Progenitor cell of endocrine pancreas (in vitro differentiated cells): ENCODE measurements at regions not wholly inside any gene's neighbourhood (a gene's known extent, or its start where the extent isn't known, plus 50 kb on each side); places are given as distances from the start of the nearest gene placed in this dataset.
"Not testable (repeated sequence)": the region's sequence is repeated elsewhere in the genome, so short reads cannot be mapped to it uniquely, and the experiment has no call there.

Source experiments
- DNase-seq: peaks from one replicate; pipeline ENCODE4 v3.0.0; 2021; ENCODE audit warnings: low spot score; ENCODE audit not compliant: unreplicated experiment
- H3K27ac Mint-ChIP-seq: 2 replicates; pipeline ENCODE4 v1.8.0; 2021; ENCODE audit warnings: mild to moderate bottlenecking, moderate library complexity, mixed read lengths
- H3K27me3 Mint-ChIP-seq: 2 replicates; pipeline ENCODE4 v1.8.0; 2021; ENCODE audit warnings: mixed read lengths
- H3K36me3 Mint-ChIP-seq: 2 replicates; pipeline ENCODE4 v1.8.0; 2022; ENCODE audit warnings: mixed read lengths; ENCODE audit not compliant: insufficient read depth
- H3K4me1 Mint-ChIP-seq: 2 replicates; pipeline ENCODE4 v1.8.0; 2021; ENCODE audit warnings: low read depth, mixed read lengths
- H3K4me3 Mint-ChIP-seq: 2 replicates; pipeline ENCODE4 v1.8.0; 2021; ENCODE audit warnings: low read depth, mild to moderate bottlenecking, moderate library complexity, mixed read lengths
- H3K9me3 Mint-ChIP-seq: 2 replicates; pipeline ENCODE4 v1.8.0; 2021; ENCODE audit warnings: low read depth, mixed read lengths
- TF ChIP-seq, protein P1 (sequence below): fragments of 200-600 bp; sonication (generic); IDR thresholded peaks from one replicate; pipeline ENCODE4 v1.5.0; 2021; ENCODE audit warnings: antibody characterized with exemption, mild to moderate bottlenecking; ENCODE audit not compliant: unreplicated experiment

DNA sequence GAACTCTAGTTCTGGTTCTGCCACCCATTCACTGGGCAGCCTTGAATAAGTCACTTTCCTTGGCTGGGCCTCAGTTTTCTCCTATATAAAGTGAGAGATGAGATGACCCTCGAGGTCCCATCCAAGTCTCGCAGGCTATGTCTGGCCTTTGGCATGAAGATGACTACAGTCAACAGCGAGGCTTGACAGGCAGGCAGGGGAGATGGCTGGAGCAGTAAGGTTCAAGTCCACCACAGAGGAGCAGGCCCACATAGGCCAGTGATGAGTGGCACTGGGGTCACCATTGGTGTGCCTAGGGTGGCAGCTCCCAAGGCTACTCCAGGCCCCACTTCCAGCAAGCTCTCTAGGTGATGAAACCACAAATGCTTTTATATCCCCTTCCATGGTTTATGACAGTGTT lies 161.4 kb downstream of the ZFP36L2 start:
- H3K4me3 Mint-ChIP-seq, result no peak overlapping the region
- no peaks in the 10 kb centered on the region for H3K27me3 Mint-ChIP-seq
- H3K4me1 Mint-ChIP-seq, result peaks cover 3% of the 10 kb centered on the region
- H3K27ac Mint-ChIP-seq, result no peak overlapping the region
- peaks cover 6% of the 10 kb centered on the region for H3K36me3 Mint-ChIP-seq
- no peak for DNase-seq
- H3K9me3 Mint-ChIP-seq, result peaks cover 12% of the 10 kb centered on the region
- TF ChIP-seq, protein P1, sequence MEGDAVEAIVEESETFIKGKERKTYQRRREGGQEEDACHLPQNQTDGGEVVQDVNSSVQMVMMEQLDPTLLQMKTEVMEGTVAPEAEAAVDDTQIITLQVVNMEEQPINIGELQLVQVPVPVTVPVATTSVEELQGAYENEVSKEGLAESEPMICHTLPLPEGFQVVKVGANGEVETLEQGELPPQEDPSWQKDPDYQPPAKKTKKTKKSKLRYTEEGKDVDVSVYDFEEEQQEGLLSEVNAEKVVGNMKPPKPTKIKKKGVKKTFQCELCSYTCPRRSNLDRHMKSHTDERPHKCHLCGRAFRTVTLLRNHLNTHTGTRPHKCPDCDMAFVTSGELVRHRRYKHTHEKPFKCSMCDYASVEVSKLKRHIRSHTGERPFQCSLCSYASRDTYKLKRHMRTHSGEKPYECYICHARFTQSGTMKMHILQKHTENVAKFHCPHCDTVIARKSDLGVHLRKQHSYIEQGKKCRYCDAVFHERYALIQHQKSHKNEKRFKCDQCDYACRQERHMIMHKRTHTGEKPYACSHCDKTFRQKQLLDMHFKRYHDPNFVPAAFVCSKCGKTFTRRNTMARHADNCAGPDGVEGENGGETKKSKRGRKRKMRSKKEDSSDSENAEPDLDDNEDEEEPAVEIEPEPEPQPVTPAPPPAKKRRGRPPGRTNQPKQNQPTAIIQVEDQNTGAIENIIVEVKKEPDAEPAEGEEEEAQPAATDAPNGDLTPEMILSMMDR, result no peak

DNA sequence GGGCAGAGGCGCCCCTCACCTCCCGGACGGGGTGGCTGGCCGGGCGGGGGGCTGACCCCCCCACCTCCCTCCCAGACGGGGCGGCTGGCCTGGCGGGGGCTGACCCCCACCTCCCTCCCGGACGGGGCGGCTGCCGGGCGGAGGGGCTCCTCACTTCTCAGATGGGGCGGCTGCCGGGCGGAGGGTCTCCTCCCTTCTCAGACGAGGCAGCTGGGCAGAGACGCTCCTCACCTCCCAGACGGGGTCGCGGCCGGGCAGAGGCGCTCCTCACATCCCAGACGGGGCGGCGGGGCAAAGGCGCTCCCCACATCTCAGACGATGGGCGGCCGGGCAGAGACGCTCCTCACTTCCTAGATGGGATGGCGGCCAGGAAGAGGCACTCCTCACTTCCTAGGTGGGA lies 163.3 kb downstream of the ZFP36L2 start:
- not testable (repeated sequence) for DNase-seq, H3K4me3 Mint-ChIP-seq, H3K36me3 Mint-ChIP-seq, H3K27me3 Mint-ChIP-seq, H3K27ac Mint-ChIP-seq
- Mint-ChIP-seq H3K9me3 (peaks cover 12% of the 10 kb centered on the region), H3K4me1 (peaks cover 12% of the 10 kb centered on the region)

DNA sequence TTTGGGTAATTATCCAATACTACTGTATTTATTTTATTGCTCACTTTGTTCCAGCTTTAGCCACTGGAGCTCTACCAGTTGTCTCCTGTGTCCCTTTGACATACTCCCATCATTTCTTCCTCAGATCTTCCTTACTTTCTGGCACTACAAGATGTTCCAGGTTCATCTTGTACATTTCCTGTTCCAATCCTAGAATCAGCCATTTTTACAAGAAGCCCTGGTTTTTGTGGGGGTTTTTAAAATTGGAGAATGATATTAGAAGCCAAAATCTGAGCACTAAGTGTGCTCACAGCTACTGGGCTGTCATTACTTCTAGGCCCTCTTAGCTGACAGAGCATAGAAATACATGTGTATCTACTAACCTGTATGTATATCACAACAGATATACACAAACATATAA lies 164.3 kb downstream of the ZFP36L2 start:
- peaks cover 16% of the 10 kb centered on the region for H3K4me1 Mint-ChIP-seq
- H3K9me3 Mint-ChIP-seq, result peaks cover 12% of the 10 kb centered on the region
- peaks cover 6% of the 10 kb centered on the region for H3K36me3 Mint-ChIP-seq
- no peak overlapping the region for H3K27ac Mint-ChIP-seq
- H3K27me3 Mint-ChIP-seq, result peaks cover 4% of the 10 kb centered on the region
- no peak overlapping the region for H3K4me3 Mint-ChIP-seq
- no peak for DNase-seq
- TF ChIP-seq, protein P1, result no peak

DNA sequence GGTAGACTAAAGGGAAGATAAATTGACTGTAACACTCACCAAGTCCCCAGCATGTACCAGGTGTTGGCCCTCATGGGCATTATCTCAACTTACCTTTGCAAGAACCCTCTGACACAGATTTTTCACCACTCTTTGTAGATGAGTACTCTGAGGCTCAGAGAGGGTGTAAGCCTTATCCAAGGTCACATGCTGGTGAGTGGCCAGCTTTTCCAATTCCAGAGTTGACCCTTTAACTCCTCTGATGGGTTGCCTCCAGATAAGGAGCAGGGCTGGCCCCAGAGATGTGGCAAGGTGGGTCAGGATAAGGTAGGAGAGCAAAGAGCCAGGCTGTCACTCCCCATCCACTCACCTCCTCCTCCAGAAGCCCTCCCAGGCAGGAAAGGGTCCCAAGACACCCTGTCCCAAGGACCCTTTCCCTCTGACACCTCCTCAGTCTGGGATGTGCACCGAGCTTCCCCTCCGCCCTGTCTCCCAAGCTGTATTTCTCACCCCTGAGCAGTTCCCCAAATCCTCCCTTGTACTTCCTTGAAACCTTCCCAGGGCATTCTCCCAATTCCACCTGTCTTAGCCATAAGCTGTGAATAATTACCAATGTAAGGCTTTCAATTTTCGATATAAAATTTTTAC lies 165.9 kb downstream of the ZFP36L2 start:
- Mint-ChIP-seq H3K36me3 (peaks cover 6% of the 10 kb centered on the region), H3K4me1 (peaks cover 19% of the 10 kb centered on the region), H3K27ac (no peak overlapping the region), H3K4me3 (no peak overlapping the region), H3K27me3 (peaks cover 4% of the 10 kb centered on the region), H3K9me3 (peaks cover 12% of the 10 kb centered on the region)
- TF ChIP-seq, protein P1, result no peak
- no peak for DNase-seq

DNA sequence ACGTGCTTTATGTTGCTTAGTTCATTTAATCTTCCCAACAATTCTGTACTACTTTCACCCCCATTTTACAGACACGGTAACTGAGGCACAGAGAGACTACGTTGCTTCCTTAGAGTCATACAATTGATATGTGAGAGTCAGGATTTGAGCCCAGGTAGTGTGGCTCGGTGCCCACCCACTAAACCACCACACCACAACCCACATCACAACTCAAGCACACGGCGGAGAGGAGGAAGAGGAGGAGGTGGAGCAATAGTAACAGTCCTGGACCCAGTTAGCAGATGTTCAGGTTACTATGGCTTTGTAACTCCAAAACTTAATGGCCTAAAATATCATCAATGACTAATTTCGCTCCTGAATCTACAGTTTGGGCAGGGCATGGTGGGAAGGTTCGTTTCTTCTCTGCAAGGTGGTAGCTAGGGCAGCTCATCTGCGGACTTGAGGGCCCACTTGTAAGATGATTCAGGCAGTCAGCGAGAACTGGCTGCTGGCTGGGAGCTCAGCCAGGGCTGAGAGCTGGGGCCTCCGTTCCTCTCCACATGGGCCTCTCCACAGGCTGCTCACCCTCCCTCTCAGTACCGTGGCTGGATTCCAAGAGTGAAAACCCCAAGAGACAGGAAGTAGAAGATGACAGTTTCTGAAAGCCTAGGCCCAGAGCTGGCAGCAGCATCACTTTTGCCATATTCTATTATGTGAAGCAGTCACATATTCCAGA lies 167.1 kb downstream of the ZFP36L2 start:
- Mint-ChIP-seq H3K4me1 (peaks cover 31% of the 10 kb centered on the region), H3K27me3 (peaks cover 4% of the 10 kb centered on the region), H3K9me3 (peaks cover 12% of the 10 kb centered on the region), H3K27ac (no peak overlapping the region), H3K36me3 (peaks cover 6% of the 10 kb centered on the region), H3K4me3 (no peak overlapping the region)
- TF ChIP-seq, protein P1, result no peak
- no peak for DNase-seq

DNA sequence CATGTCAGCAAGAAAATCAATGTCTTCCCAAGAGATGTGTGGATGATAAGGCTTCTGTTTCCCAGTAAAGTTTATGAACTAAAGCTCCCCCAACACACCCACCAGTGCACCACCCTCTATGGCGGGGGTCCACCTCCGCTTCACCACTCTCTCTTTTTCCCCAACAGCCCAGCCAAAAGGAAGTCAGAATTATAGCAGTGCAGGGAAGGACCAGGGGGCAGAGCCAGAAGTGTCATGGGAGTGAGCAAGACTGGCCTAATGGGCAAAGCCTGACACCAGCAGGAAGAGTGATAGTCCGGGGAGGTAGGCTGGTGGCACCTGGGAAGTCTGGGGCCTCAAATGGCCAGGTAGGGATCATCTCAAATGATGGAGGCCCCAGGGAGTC lies 167.7 kb downstream of the ZFP36L2 start:
- Mint-ChIP-seq H3K36me3 (peaks cover 4% of the 10 kb centered on the region), H3K4me1 (peaks cover 34% of the 10 kb centered on the region), H3K27me3 (peaks cover 4% of the 10 kb centered on the region), H3K4me3 (no peak overlapping the region), H3K9me3 (peaks cover 9% of the 10 kb centered on the region), H3K27ac (peak overlapping the region; percentile 75)
- DNase-seq, result no peak
- TF ChIP-seq, protein P1, result no peak
